Esophagus muscularis mucosa (tissue), 4 donors: ENCODE measurements at regions not wholly inside any gene's neighbourhood (a gene's known extent, or its start where the extent isn't known, plus 50 kb on each side); places are given as distances from the start of the nearest gene placed in this dataset.

ENCODE experiments used
- DNase-seq: peaks from one replicate; pipeline ENCODE4 v3.0.0-alpha.2; 2017; ENCODE audit errors: extremely low spot score
- H3K27ac ChIP-seq, 4 donors: fragments of 200-600 bp; sonication (generic); replicated peaks in 1 of 4; 1 replicate in 3 of 4; 2 replicates in 1 of 4; pipeline ENCODE4 v1.5.1; 2016 to 2019; ENCODE audit warnings: mild to moderate bottlenecking in 1 of 4
- H3K27me3 ChIP-seq, 4 donors: fragments of 200-600 bp; sonication (generic); one replicate each; pipeline versions ENCODE4 v1.5.1 to v1.6.0; 2016 to 2019
- H3K36me3 ChIP-seq, 4 donors: fragments of 200-600 bp; sonication (generic); one replicate each; pipeline ENCODE4 v1.5.1; 2016 to 2019
- H3K4me1 ChIP-seq, 4 donors: fragments of 200-600 bp; sonication (generic); one replicate each; pipeline ENCODE4 v1.5.1; 2016 to 2019
- H3K4me3 ChIP-seq, 4 donors: fragments of 200-600 bp; sonication (generic); 1 replicate in 2 of 4; 2 replicates in 2 of 4; pipeline ENCODE4 v1.5.1; 2016 to 2019; ENCODE audit warnings: mild to moderate bottlenecking in 4 of 4, moderate library complexity in 1 of 4
- H3K9me3 ChIP-seq, 4 donors: fragments of 200-600 bp; sonication (generic); 1 replicate in 3 of 4; 2 replicates in 1 of 4; pipeline ENCODE4 v1.5.1; 2016 to 2019
- CTCF ChIP-seq, 3 experiments: fragments of 200-600 bp in 2 of 3; fragments of 450-650 bp in 1 of 3; sonication (generic) in 2 of 3; IDR thresholded peaks; one replicate each; pipeline ENCODE4 v1.5.1; 2017 to 2019; ENCODE audit warnings: antibody characterized with exemption in 3 of 3, mild to moderate bottlenecking in 2 of 3, moderate library complexity in 1 of 3
- EP300 ChIP-seq: sonication (generic); formaldehyde crosslinking; IDR thresholded peaks from one replicate; pipeline ENCODE4 v1.6.1; 2017; ENCODE audit warnings: antibody characterized with exemption
- POLR2A ChIP-seq: fragments of 450-650 bp; IDR thresholded peaks from one replicate; pipeline ENCODE4 v1.6.1; 2017; ENCODE audit warnings: antibody characterized with exemption, moderate library complexity, mild to moderate bottlenecking, low read depth
- POLR2AphosphoS5 ChIP-seq, 2 donors: sonication (generic); formaldehyde crosslinking; IDR thresholded peaks; one replicate each; pipeline ENCODE4 v1.6.1; 2017; ENCODE audit warnings: antibody characterized with exemption in 2 of 2
- WGBS: methylation state at CpG from one replicate; pipeline ENCODE4 v1.1.5; 2018; 5-methylcytosine and 5-hydroxymethylcytosine counted together
- intact Hi-C: fragments of 100-400 bp; cut with DNase I; formaldehyde crosslinking; loops from one replicate; pipeline ENCODE4 v1.15.1; 2023

GRCh38 chr11:116189408-116190170, 583.2 kb downstream of the BUD13 start:
- H3K9me3 ChIP-seq = no peaks in the 10 kb centered on the region
- TF ChIP-seq CTCF (IDR thresholded peaks at IDR 0.05) (no peak), EP300 (no peak), POLR2A (no peak), POLR2AphosphoS5 (IDR thresholded peaks at IDR 0.05) (no peak)
- no peak overlapping the region for H3K4me3 ChIP-seq
- WGBS = 69% methylated on average over 10 of the region's 10 CpGs
- no peaks in the 10 kb centered on the region for H3K36me3 ChIP-seq
- intact Hi-C loops = no loop called here
- DNase-seq = no peak
- peaks cover 12 to 21% (median 17%) of the 10 kb centered on the region in 4 donors for H3K4me1 ChIP-seq
- H3K27me3 ChIP-seq = no peaks in the 10 kb centered on the region
- no peak overlapping the region for H3K27ac ChIP-seq

GRCh38 chr11:116188350-116188749, 584.4 kb downstream of the BUD13 start:
- Histone ChIP-seq H3K4me3 (no peak overlapping the region), H3K36me3 (no peaks in the 10 kb centered on the region), H3K4me1 (peaks cover 8 to 10% (median 8%) of the 10 kb centered on the region in 4 donors), H3K27me3 (no peaks in the 10 kb centered on the region), H3K27ac (no peak overlapping the region), H3K9me3 (no peaks in the 10 kb centered on the region)
- TF ChIP-seq POLR2AphosphoS5 (IDR thresholded peaks at IDR 0.05) (no peak), EP300 (no peak), POLR2A (no peak), CTCF (IDR thresholded peaks at IDR 0.05) (no peak)
- intact Hi-C loops = no loop called here
- DNase-seq = no peak
- 85% methylated on average over 5 of the region's 5 CpGs for WGBS

GRCh38 chr11:116187026-116187425, 585.8 kb downstream of the BUD13 start:
- DNase-seq = no peak
- Histone ChIP-seq H3K27ac (no peak overlapping the region), H3K4me3 (no peak overlapping the region), H3K36me3 (no peaks in the 10 kb centered on the region), H3K9me3 (no peaks in the 10 kb centered on the region), H3K4me1 (no peaks in the 10 kb centered on the region), H3K27me3 (no peaks in the 10 kb centered on the region)
- TF ChIP-seq POLR2A = no peak
- no peak for TF ChIP-seq CTCF (IDR thresholded peaks at IDR 0.05)
- no peak for TF ChIP-seq POLR2AphosphoS5 (IDR thresholded peaks at IDR 0.05)
- no peak for TF ChIP-seq EP300
- intact Hi-C loops = no loop called here
- 97% methylated on average over 2 of the region's 2 CpGs for WGBS

- 94% methylated on average over 4 of the region's 4 CpGs for WGBS
- Histone ChIP-seq H3K9me3 (no peaks in the 10 kb centered on the region), H3K36me3 (no peaks in the 10 kb centered on the region), H3K27me3 (no peaks in the 10 kb centered on the region), H3K27ac (no peak overlapping the region), H3K4me1 (peaks cover 6 to 10% (median 9%) of the 10 kb centered on the region in 4 donors), H3K4me3 (no peak overlapping the region)
- no peak for DNase-seq
- intact Hi-C loops = no loop called here
- TF ChIP-seq EP300 = no peak
- no peak for TF ChIP-seq CTCF (IDR thresholded peaks at IDR 0.05)
- no peak for TF ChIP-seq POLR2AphosphoS5 (IDR thresholded peaks at IDR 0.05)
- TF ChIP-seq POLR2A = no peak
These were observed 587.2 kb downstream of the BUD13 start for GRCh38 chr11:116185551-116185950.

- Histone ChIP-seq H3K36me3 (no peaks in the 10 kb centered on the region), H3K4me1 (peaks cover 8 to 14% (median 12%) of the 10 kb centered on the region in 4 donors)
- WGBS = 95% methylated on average over 8 of the region's 8 CpGs
These were observed 588.0 kb downstream of the BUD13 start for GRCh38 chr11:116184763-116185162.

More at GRCh38 chr11:116184763-116185162, 588.0 kb downstream of the BUD13 start:
- DNase-seq = no peak
- TF ChIP-seq CTCF (IDR thresholded peaks at IDR 0.05) (no peak), EP300 (no peak), POLR2A (no peak), POLR2AphosphoS5 (IDR thresholded peaks at IDR 0.05) (no peak)
- Histone ChIP-seq H3K4me3 (no peak overlapping the region), H3K27ac (no peak overlapping the region), H3K9me3 (no peaks in the 10 kb centered on the region), H3K27me3 (no peaks in the 10 kb centered on the region)
- intact Hi-C loops = no loop called here
